ENCODE measurements at regions not wholly inside any gene's neighbourhood (a gene's known extent, or its start where the extent isn't known, plus 50 kb on each side); places are given as distances from the start of the nearest gene placed in this dataset.

DNA sequence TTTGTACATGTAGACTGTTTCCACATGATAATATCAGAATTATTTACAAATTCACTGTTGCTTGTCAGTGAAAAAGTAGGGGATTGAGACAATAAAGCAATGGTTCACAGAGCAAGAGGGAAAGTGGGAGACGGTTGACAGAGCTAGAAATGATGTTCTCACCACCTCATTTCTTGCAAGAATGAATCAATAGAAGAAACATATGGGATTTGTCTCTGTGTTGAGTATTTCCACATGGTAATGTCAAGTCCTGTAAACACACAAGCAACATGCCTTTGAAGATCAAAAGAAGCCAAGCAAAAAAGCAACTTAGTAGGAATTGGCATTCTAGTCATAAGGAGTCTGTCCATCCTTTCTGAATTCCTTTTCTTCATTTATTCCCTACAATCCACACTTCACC is 1806.6 kb upstream of the AGA start:
- Histone ChIP-seq H3K36me3 (replicated peaks; ENCODE audit: insufficient read depth, low read length) (no peaks in the 10 kb centered on the region), H2AFZ (ENCODE audit: low read length) (no peak overlapping the region), H3K9ac (ENCODE audit: low read length) (no peak overlapping the region), H3K4me2 (ENCODE audit: low read depth, low read length) (no peak overlapping the region), H3K4me1 (ENCODE audit: low read length) (no peaks in the 10 kb centered on the region), H4K20me1 (ENCODE audit: insufficient read depth, low read length) (no peaks in the 10 kb centered on the region), H3K9me3 (replicated peaks; ENCODE audit: insufficient read depth, low read length) (no peaks in the 10 kb centered on the region; the same call in 1 of the 2 replicates), H3K27ac (ENCODE audit: low read length) (no peak overlapping the region), H3F3A (ENCODE audit: insufficient read depth, low read length) (no peaks in the 10 kb centered on the region), H3K27me3 (replicated peaks; ENCODE audit: insufficient read depth, low read length) (no peaks in the 10 kb centered on the region), H3K79me2 (ENCODE audit: low read length) (no peaks in the 10 kb centered on the region), H3K4me3 (ENCODE audit: low read length) (no peak overlapping the region), H3K9me2 (replicated peaks; ENCODE audit: insufficient read depth, low read length) (no peaks in the 10 kb centered on the region)
- no peak for DNase-seq
- TF ChIP-seq EZH2 (optimal IDR thresholded peaks at IDR 0.05; ENCODE audit: low read depth, low read length) (no peak), CTCF (IDR thresholded peaks at IDR 0.05; ENCODE audit: low read length) (no peak), EZH2phosphoT487 (IDR thresholded peaks at IDR 0.05; ENCODE audit: low read length) (no peak)

DNA sequence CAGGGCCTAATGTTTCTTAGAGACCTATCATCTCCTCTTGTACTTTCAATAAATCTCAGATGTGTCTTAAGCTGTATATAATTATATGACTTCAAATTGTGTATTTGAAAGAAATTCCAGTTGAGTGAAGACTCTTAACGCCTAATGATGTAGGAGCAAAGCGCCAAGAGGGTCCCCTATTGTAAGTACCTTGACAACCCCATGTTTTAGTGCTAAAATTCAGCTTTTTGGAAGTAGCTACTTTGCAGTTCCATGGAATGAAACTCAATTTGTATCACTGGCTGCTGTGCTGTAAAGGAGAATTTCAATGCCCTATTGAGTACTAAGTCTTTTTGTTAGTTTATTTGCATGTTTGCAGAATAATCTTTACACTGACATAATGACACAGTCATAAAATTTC is 1826.6 kb upstream of the AGA start:
- Histone ChIP-seq H3K27ac (ENCODE audit: low read length) (no peak overlapping the region), H3K9me3 (replicated peaks; ENCODE audit: insufficient read depth, low read length) (no peaks in the 10 kb centered on the region), H3F3A (ENCODE audit: insufficient read depth, low read length) (no peaks in the 10 kb centered on the region), H3K36me3 (replicated peaks; ENCODE audit: insufficient read depth, low read length) (no peaks in the 10 kb centered on the region), H3K27me3 (replicated peaks; ENCODE audit: insufficient read depth, low read length) (no peaks in the 10 kb centered on the region), H2AFZ (ENCODE audit: low read length) (peak overlapping the region; percentile 20; the same call in 1 of the 2 replicates), H3K4me3 (ENCODE audit: low read length) (no peak overlapping the region), H3K9ac (ENCODE audit: low read length) (no peak overlapping the region), H4K20me1 (ENCODE audit: insufficient read depth, low read length) (no peaks in the 10 kb centered on the region), H3K4me1 (ENCODE audit: low read length) (no peaks in the 10 kb centered on the region), H3K79me2 (ENCODE audit: low read length) (no peaks in the 10 kb centered on the region), H3K9me2 (replicated peaks; ENCODE audit: insufficient read depth, low read length) (no peaks in the 10 kb centered on the region), H3K4me2 (ENCODE audit: low read depth, low read length) (no peak overlapping the region)
- TF ChIP-seq EZH2 (optimal IDR thresholded peaks at IDR 0.05; ENCODE audit: low read depth, low read length) (no peak), CTCF (IDR thresholded peaks at IDR 0.05; ENCODE audit: low read length) (no peak), EZH2phosphoT487 (IDR thresholded peaks at IDR 0.05; ENCODE audit: low read length) (no peak)
- no peak for DNase-seq

DNA sequence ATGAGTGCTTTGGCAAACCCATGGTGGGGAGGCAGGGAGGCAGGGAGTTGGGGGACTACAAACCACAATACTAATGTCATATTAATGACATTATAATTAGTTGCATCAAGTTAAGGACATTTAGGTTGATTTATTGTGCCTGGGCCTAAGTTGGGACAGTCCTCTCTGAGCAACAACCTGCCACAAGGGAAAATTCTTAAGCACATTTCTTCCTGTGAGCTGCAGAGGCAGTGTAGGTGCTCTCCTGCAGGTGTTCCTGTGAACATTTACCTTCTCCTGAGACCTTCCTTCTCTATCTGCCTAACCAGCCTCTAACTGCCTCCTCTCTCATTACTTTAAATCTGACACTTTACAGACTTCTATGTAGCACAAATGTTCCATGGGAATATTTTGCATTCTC is 1830.0 kb upstream of the AGA start:
- no peaks in the 10 kb centered on the region for H3K36me3 ChIP-seq (replicated peaks; ENCODE audit: insufficient read depth, low read length)
- no peaks in the 10 kb centered on the region for H3K79me2 ChIP-seq (ENCODE audit: low read length)
- H2AFZ ChIP-seq (ENCODE audit: low read length), result no peak overlapping the region
- no peak overlapping the region for H3K4me3 ChIP-seq (ENCODE audit: low read length)
- no peaks in the 10 kb centered on the region for H3K27me3 ChIP-seq (replicated peaks; ENCODE audit: insufficient read depth, low read length)
- no peak for DNase-seq
- TF ChIP-seq EZH2phosphoT487 (IDR thresholded peaks at IDR 0.05; ENCODE audit: low read length) (no peak), EZH2 (optimal IDR thresholded peaks at IDR 0.05; ENCODE audit: low read depth, low read length) (no peak)
- H4K20me1 ChIP-seq (ENCODE audit: insufficient read depth, low read length), result no peaks in the 10 kb centered on the region
- H3F3A ChIP-seq (ENCODE audit: insufficient read depth, low read length), result no peaks in the 10 kb centered on the region
- no peaks in the 10 kb centered on the region for H3K9me3 ChIP-seq (replicated peaks; ENCODE audit: insufficient read depth, low read length)
- no peak overlapping the region for H3K4me2 ChIP-seq (ENCODE audit: low read depth, low read length)
- H3K9me2 ChIP-seq (replicated peaks; ENCODE audit: insufficient read depth, low read length), result no peaks in the 10 kb centered on the region
- H3K27ac ChIP-seq (ENCODE audit: low read length), result no peak overlapping the region
- H3K9ac ChIP-seq (ENCODE audit: low read length), result no peak overlapping the region
- no peaks in the 10 kb centered on the region for H3K4me1 ChIP-seq (ENCODE audit: low read length)

DNA sequence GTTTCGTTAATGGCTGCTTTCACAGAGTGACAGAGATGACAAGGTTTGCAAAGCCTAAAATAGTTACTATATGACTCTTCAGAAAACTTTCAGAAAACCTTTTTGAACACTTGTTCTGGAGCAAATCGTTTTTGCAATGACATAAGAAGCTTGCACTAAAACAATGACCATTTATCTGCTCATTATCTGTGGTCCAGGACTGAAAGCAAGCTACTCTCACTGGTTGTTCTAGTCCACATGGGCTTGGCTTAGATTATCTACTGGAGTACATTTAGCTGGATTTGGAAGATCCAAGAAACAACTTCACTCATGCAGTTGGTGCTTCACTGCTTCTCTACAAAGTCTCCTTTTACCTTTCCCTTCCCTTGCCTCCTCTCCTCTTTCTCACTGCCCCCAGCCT is 1836.4 kb upstream of the AGA start:
- Histone ChIP-seq H3K27me3 (replicated peaks; ENCODE audit: insufficient read depth, low read length) (no peaks in the 10 kb centered on the region), H3K9me3 (replicated peaks; ENCODE audit: insufficient read depth, low read length) (no peaks in the 10 kb centered on the region), H3K27ac (ENCODE audit: low read length) (no peak overlapping the region), H3F3A (ENCODE audit: insufficient read depth, low read length) (no peaks in the 10 kb centered on the region), H3K9me2 (replicated peaks; ENCODE audit: insufficient read depth, low read length) (no peaks in the 10 kb centered on the region), H2AFZ (ENCODE audit: low read length) (no peak overlapping the region), H3K9ac (ENCODE audit: low read length) (no peak overlapping the region), H3K4me2 (ENCODE audit: low read depth, low read length) (no peak overlapping the region), H3K4me3 (ENCODE audit: low read length) (no peak overlapping the region), H4K20me1 (ENCODE audit: insufficient read depth, low read length) (no peaks in the 10 kb centered on the region), H3K79me2 (ENCODE audit: low read length) (no peaks in the 10 kb centered on the region), H3K4me1 (ENCODE audit: low read length) (no peaks in the 10 kb centered on the region), H3K36me3 (replicated peaks; ENCODE audit: insufficient read depth, low read length) (no peaks in the 10 kb centered on the region)
- TF ChIP-seq EZH2phosphoT487 (IDR thresholded peaks at IDR 0.05; ENCODE audit: low read length) (no peak), CTCF (IDR thresholded peaks at IDR 0.05; ENCODE audit: low read length) (no peak), EZH2 (optimal IDR thresholded peaks at IDR 0.05; ENCODE audit: low read depth, low read length) (no peak)
- DNase-seq, result no peak

Measured in MM.1S (cell line).